Ascending aorta (tissue), 2 donors: ENCODE measurements at regions not wholly inside any gene's neighbourhood (a gene's known extent, or its start where the extent isn't known, plus 50 kb on each side); places are given as distances from the start of the nearest gene placed in this dataset.

ENCODE experiments used
- DNase-seq, 2 donors: peaks; one replicate each; pipeline ENCODE4 v3.0.0-alpha.2; 2019; ENCODE audit warnings: low spot score in 2 of 2
- H3K27ac ChIP-seq, 2 donors: fragments of 200-600 bp; sonication (generic); one replicate each; pipeline ENCODE4 v1.5.1; 2016 to 2017; ENCODE audit warnings: mild to moderate bottlenecking in 1 of 2
- H3K27me3 ChIP-seq: fragments of 200-600 bp; sonication (generic); one replicate; pipeline ENCODE4 v1.5.1; 2017
- H3K36me3 ChIP-seq, 2 donors: fragments of 200-600 bp; sonication (generic); one replicate each; pipeline ENCODE4 v1.5.1; 2016
- H3K4me1 ChIP-seq, 2 donors: fragments of 200-600 bp; sonication (generic); one replicate each; pipeline ENCODE4 v1.5.1; 2016 to 2017; ENCODE audit warnings: mild to moderate bottlenecking in 1 of 2
- H3K4me3 ChIP-seq, 2 donors: fragments of 200-600 bp; sonication (generic); one replicate each; pipeline ENCODE4 v1.5.1; 2016 to 2017; ENCODE audit warnings: mild to moderate bottlenecking in 1 of 2
- H3K9me3 ChIP-seq, 2 donors: fragments of 200-600 bp; sonication (generic); one replicate each; pipeline ENCODE4 v1.5.1; 2016
- CTCF ChIP-seq, 3 experiments: fragments of 200-600 bp in 2 of 3; fragments of 450-650 bp in 1 of 3; sonication (generic) in 2 of 3; IDR thresholded peaks; one replicate each; pipeline ENCODE4 v1.5.1; 2016 to 2019; ENCODE audit warnings: antibody characterized with exemption in 3 of 3, mild to moderate bottlenecking in 1 of 3, moderate library complexity in 1 of 3
- intact Hi-C: fragments of 100-400 bp; cut with DNase I; formaldehyde crosslinking; loops from one replicate; pipeline ENCODE4 v1.15.1; 2023

GRCh38 chr4:58252656-58253055 lies 1142.5 kb upstream of the IGFBP7 start:
- DNase-seq, result no peak
- Histone ChIP-seq H3K27me3 (no peaks in the 10 kb centered on the region), H3K9me3 (no peaks in the 10 kb centered on the region), H3K4me1 (no peaks in the 10 kb centered on the region), H3K4me3 (no peak overlapping the region), H3K27ac (no peak overlapping the region), H3K36me3 (no peaks in the 10 kb centered on the region)
- TF ChIP-seq CTCF (IDR thresholded peaks at IDR 0.05), result no peak
- intact Hi-C loops, result no loop called here

- H3K27ac ChIP-seq, result no peak overlapping the region
- H3K36me3 ChIP-seq, result no peaks in the 10 kb centered on the region
- no peaks in the 10 kb centered on the region for H3K9me3 ChIP-seq
- H3K4me1 ChIP-seq, result no peaks in the 10 kb centered on the region
- intact Hi-C loops, result no loop called here
- H3K4me3 ChIP-seq, result no peak overlapping the region
- DNase-seq, result no peak
- no peak for TF ChIP-seq CTCF (IDR thresholded peaks at IDR 0.05)
- no peaks in the 10 kb centered on the region for H3K27me3 ChIP-seq
Observed at GRCh38 chr4:58247792-58248191, 1137.6 kb upstream of the IGFBP7 start.

GRCh38 chr4:58225460-58225859 lies 1115.3 kb upstream of the IGFBP7 start:
- H3K4me3 ChIP-seq, result no peak overlapping the region
- peaks cover 0 to 5% of the 10 kb centered on the region in 2 donors for H3K9me3 ChIP-seq
- intact Hi-C loops, result no loop called here
- no peaks in the 10 kb centered on the region for H3K36me3 ChIP-seq
- H3K27me3 ChIP-seq, result no peaks in the 10 kb centered on the region
- H3K27ac ChIP-seq, result no peak overlapping the region
- no peak for TF ChIP-seq CTCF (IDR thresholded peaks at IDR 0.05)
- H3K4me1 ChIP-seq, result no peaks in the 10 kb centered on the region
- DNase-seq, result no peak

- DNase-seq, result no peak
- Histone ChIP-seq H3K4me3 (no peak overlapping the region), H3K9me3 (peaks cover 0 to 5% of the 10 kb centered on the region in 2 donors), H3K27me3 (no peaks in the 10 kb centered on the region), H3K4me1 (no peaks in the 10 kb centered on the region), H3K27ac (no peak overlapping the region), H3K36me3 (no peaks in the 10 kb centered on the region)
- TF ChIP-seq CTCF (IDR thresholded peaks at IDR 0.05), result no peak
- intact Hi-C loops, result no loop called here
Observed at GRCh38 chr4:58219179-58219578, 1109.0 kb upstream of the IGFBP7 start.

GRCh38 chr4:58216461-58216860 lies 1106.3 kb upstream of the IGFBP7 start:
- H3K36me3 ChIP-seq, result no peaks in the 10 kb centered on the region
- no peak overlapping the region for H3K27ac ChIP-seq
- no peaks in the 10 kb centered on the region for H3K27me3 ChIP-seq
- DNase-seq, result no peak
- peaks cover 0 to 5% of the 10 kb centered on the region in 2 donors for H3K9me3 ChIP-seq
- intact Hi-C loops, result no loop called here
- H3K4me3 ChIP-seq, result no peak overlapping the region
- H3K4me1 ChIP-seq, result no peaks in the 10 kb centered on the region
- TF ChIP-seq CTCF (IDR thresholded peaks at IDR 0.05), result no peak

- no peak overlapping the region for H3K27ac ChIP-seq
- no peaks in the 10 kb centered on the region for H3K4me1 ChIP-seq
- no peaks in the 10 kb centered on the region for H3K27me3 ChIP-seq
- DNase-seq, result no peak
- H3K4me3 ChIP-seq, result no peak overlapping the region
- H3K9me3 ChIP-seq, result no peaks in the 10 kb centered on the region
- intact Hi-C loops, result no loop called here
- no peak for TF ChIP-seq CTCF (IDR thresholded peaks at IDR 0.05)
- no peaks in the 10 kb centered on the region for H3K36me3 ChIP-seq
Observed at GRCh38 chr4:58214376-58214775, 1104.2 kb upstream of the IGFBP7 start.
